OCI-LY3 (cell line): ENCODE measurements at regions not wholly inside any gene's neighbourhood (a gene's known extent, or its start where the extent isn't known, plus 50 kb on each side); places are given as distances from the start of the nearest gene placed in this dataset.

ENCODE experiments used
- CTCF ChIP-seq: fragments of 200-600, 300-600 bp; sonication (generic); IDR thresholded peaks from 2 replicates; pipeline ENCODE4 v1.5.1; 2014; ENCODE audit warnings: antibody characterized with exemption, low read length, low read depth
- EZH2phosphoT487 ChIP-seq: fragments of 200-600 bp; shearing (Covaris generic); IDR thresholded peaks from 2 replicates; pipeline ENCODE4 v1.6.1; 2018; ENCODE audit warnings: antibody characterized with exemption, mixed run types, low read depth

- TF ChIP-seq CTCF (no peak), EZH2phosphoT487 (no peak)
Observed at GRCh38 chrX:113728937-113729336, 854.9 kb upstream of the HTR2C start.
